ENCODE measurements at regions not wholly inside any gene's neighbourhood (a gene's known extent, or its start where the extent isn't known, plus 50 kb on each side); places are given as distances from the start of the nearest gene placed in this dataset.
"Not testable (repeated sequence)": the region's sequence is repeated elsewhere in the genome, so short reads cannot be mapped to it uniquely, and the experiment has no call there.

GRCh38 chr2:87695596-87696323 is 52.1 kb upstream of the PLGLB2 start:
- not testable (repeated sequence) for H3K4me3 ChIP-seq (ENCODE audit: low read depth, low read length)

Data from GM12875 (cell line).